ENCODE measurements at regions not wholly inside any gene's neighbourhood (a gene's known extent, or its start where the extent isn't known, plus 50 kb on each side); places are given as distances from the start of the nearest gene placed in this dataset.

DNA sequence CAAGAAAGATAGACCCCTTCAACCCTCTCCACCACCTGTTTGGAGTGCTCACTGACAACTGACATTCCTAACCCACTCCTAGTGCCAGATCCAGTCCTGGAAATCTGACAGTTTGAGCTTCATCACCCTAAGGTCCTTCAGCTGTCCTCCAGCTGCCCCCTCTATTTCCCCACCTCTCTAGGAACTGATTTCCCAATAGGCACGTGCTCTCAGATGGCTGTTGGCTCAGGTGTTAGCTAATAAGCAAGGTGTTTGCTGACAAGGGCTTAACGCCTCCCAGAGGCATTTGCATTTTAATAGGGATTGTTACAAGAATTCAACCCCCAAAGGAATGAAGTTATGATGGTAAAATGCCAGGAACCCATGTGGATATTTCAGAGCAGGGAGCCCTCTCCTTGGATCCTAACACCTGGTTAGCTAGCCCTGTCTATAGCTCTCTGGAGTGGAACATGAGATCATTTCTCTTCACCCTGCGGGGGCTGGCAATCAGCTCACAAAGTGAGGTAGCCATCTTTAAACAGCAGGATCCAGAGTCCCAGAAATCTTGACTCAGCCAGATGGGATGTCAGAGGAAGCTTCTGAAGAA is 348.5 kb upstream of the SFRP2 start:
- intact Hi-C loops (cut with micrococcal nuclease; ENCODE audit: unreplicated experiment): no loop called here
- POLR2A ChIA-PET: interaction anchor here (1.0 kb wide), 1 partner anchor 15 kb away, joined by 3 read pairs; no protein-coding TSS in a partner anchor
- H3K36me3 ChIP-seq (ENCODE audit: insufficient read depth, low read length): no peaks in the 10 kb centered on the region
- H3K9me2 ChIP-seq (ENCODE audit: insufficient read depth, low read length): no peaks in the 10 kb centered on the region
- TF ChIP-seq, protein P1, sequence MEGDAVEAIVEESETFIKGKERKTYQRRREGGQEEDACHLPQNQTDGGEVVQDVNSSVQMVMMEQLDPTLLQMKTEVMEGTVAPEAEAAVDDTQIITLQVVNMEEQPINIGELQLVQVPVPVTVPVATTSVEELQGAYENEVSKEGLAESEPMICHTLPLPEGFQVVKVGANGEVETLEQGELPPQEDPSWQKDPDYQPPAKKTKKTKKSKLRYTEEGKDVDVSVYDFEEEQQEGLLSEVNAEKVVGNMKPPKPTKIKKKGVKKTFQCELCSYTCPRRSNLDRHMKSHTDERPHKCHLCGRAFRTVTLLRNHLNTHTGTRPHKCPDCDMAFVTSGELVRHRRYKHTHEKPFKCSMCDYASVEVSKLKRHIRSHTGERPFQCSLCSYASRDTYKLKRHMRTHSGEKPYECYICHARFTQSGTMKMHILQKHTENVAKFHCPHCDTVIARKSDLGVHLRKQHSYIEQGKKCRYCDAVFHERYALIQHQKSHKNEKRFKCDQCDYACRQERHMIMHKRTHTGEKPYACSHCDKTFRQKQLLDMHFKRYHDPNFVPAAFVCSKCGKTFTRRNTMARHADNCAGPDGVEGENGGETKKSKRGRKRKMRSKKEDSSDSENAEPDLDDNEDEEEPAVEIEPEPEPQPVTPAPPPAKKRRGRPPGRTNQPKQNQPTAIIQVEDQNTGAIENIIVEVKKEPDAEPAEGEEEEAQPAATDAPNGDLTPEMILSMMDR (conservative IDR thresholded peaks at IDR 0.05; ENCODE audit: low read length): no peak
- no peak for TF ChIP-seq EZH2phosphoT487 (IDR thresholded peaks at IDR 0.05; ENCODE audit: borderline replicate concordance, low read depth, low read length)
- CTCF ChIA-PET (ENCODE audit: unreplicated experiment): no interaction called here
- H3K9me3 ChIP-seq (ENCODE audit: low read length): no peaks in the 10 kb centered on the region
- no peak overlapping the region for H3K27ac ChIP-seq (ENCODE audit: low read depth, low read length, poor library complexity, severe bottlenecking)
- no peak overlapping the region for H3K4me2 ChIP-seq (ENCODE audit: low read length)
- H3K4me1 ChIP-seq (ENCODE audit: insufficient read depth, low read length, poor library complexity, severe bottlenecking): no peaks in the 10 kb centered on the region
- no peak for DNase-seq (ENCODE audit: low spot score)
- BruUV-seq (replicated peaks): no TSS peak
- H2AFZ ChIP-seq (ENCODE audit: low read length): no peak overlapping the region
- no peak overlapping the region for H3K4me3 ChIP-seq (ENCODE audit: low read depth, low read length, poor library complexity, severe bottlenecking)
- H4K20me1 ChIP-seq (ENCODE audit: insufficient read depth, low read length): no peaks in the 10 kb centered on the region
- H3K79me2 ChIP-seq (ENCODE audit: insufficient read depth, low read depth, low read length): no peaks in the 10 kb centered on the region

DNA sequence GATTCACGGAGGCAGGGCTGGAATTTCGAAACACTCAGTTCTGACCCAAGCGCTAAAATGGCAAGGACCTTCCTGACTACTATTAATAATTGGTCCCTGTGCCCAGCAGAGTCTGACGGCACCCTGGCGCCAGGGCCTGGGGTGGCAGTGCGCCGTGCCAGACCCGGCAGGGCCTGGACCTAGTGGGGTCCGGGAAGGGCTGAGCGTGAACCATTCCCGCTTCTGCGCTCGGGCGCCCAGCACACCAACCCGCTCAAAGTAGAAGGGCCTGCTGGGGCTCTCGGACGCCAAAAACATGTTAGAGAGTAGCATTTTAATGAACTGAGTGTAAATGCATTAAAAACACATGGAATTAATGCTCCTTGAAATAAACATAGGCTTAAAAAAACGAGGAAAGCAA is 346.7 kb upstream of the SFRP2 start:
- H3K9me2 ChIP-seq (ENCODE audit: insufficient read depth, low read length): no peaks in the 10 kb centered on the region
- no peaks in the 10 kb centered on the region for H3K79me2 ChIP-seq (ENCODE audit: insufficient read depth, low read depth, low read length)
- no peak overlapping the region for H2AFZ ChIP-seq (ENCODE audit: low read length)
- no peaks in the 10 kb centered on the region for H3K36me3 ChIP-seq (ENCODE audit: insufficient read depth, low read length)
- TF ChIP-seq, protein P1 (conservative IDR thresholded peaks at IDR 0.05; ENCODE audit: low read length): no peak
- no peak for TF ChIP-seq EZH2phosphoT487 (IDR thresholded peaks at IDR 0.05; ENCODE audit: borderline replicate concordance, low read depth, low read length)
- CTCF ChIA-PET (ENCODE audit: unreplicated experiment): no interaction called here
- no peaks in the 10 kb centered on the region for H3K9me3 ChIP-seq (ENCODE audit: low read length)
- no TSS peak for BruUV-seq (replicated peaks)
- POLR2A ChIA-PET: no interaction called here
- intact Hi-C loops (cut with micrococcal nuclease; ENCODE audit: unreplicated experiment): no loop called here
- no peak overlapping the region for H3K27ac ChIP-seq (ENCODE audit: low read depth, low read length, poor library complexity, severe bottlenecking)
- no peaks in the 10 kb centered on the region for H4K20me1 ChIP-seq (ENCODE audit: insufficient read depth, low read length)
- H3K4me3 ChIP-seq (ENCODE audit: low read depth, low read length, poor library complexity, severe bottlenecking): no peak overlapping the region
- DNase-seq (ENCODE audit: low spot score): no peak
- no peak overlapping the region for H3K4me2 ChIP-seq (ENCODE audit: low read length)
- no peaks in the 10 kb centered on the region for H3K4me1 ChIP-seq (ENCODE audit: insufficient read depth, low read length, poor library complexity, severe bottlenecking)

DNA sequence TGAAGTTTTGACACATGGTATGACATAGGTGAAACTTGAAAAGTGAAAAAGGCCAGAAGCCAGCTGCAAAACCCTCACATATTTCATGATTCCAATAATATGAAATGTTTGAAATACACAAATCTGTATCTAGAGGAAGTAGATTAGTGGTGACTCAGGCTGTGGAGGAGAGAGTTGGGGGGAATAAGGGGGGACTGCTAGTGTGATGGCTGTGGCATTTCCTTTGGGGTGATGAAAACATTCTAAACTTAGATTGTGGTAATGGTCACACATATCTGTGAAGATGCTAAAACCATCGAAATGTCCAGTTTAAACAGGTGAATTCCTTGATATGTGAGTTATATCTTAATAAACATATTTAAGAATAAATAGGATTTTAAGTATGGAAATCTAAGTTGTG is 343.5 kb upstream of the SFRP2 start:
- no peaks in the 10 kb centered on the region for H3K79me2 ChIP-seq (ENCODE audit: insufficient read depth, low read depth, low read length)
- H3K4me3 ChIP-seq (ENCODE audit: low read depth, low read length, poor library complexity, severe bottlenecking): no peak overlapping the region
- CTCF ChIA-PET (ENCODE audit: unreplicated experiment): no interaction called here
- H3K36me3 ChIP-seq (ENCODE audit: insufficient read depth, low read length): no peaks in the 10 kb centered on the region
- TF ChIP-seq, protein P1 (conservative IDR thresholded peaks at IDR 0.05; ENCODE audit: low read length): no peak
- no peak for TF ChIP-seq EZH2phosphoT487 (IDR thresholded peaks at IDR 0.05; ENCODE audit: borderline replicate concordance, low read depth, low read length)
- POLR2A ChIA-PET: no interaction called here
- no peak overlapping the region for H3K4me2 ChIP-seq (ENCODE audit: low read length)
- H3K9me3 ChIP-seq (ENCODE audit: low read length): no peaks in the 10 kb centered on the region
- H3K27ac ChIP-seq (ENCODE audit: low read depth, low read length, poor library complexity, severe bottlenecking): no peak overlapping the region
- no peak overlapping the region for H2AFZ ChIP-seq (ENCODE audit: low read length)
- intact Hi-C loops (cut with micrococcal nuclease; ENCODE audit: unreplicated experiment): no loop called here
- DNase-seq (ENCODE audit: low spot score): no peak
- no peaks in the 10 kb centered on the region for H3K9me2 ChIP-seq (ENCODE audit: insufficient read depth, low read length)
- H3K4me1 ChIP-seq (ENCODE audit: insufficient read depth, low read length, poor library complexity, severe bottlenecking): no peaks in the 10 kb centered on the region
- no TSS peak for BruUV-seq (replicated peaks)
- H4K20me1 ChIP-seq (ENCODE audit: insufficient read depth, low read length): no peaks in the 10 kb centered on the region

All from OCI-LY7 (cell line).